HG02798 (cell line): ENCODE measurements at regions not wholly inside any gene's neighbourhood (a gene's known extent, or its start where the extent isn't known, plus 50 kb on each side); places are given as distances from the start of the nearest gene placed in this dataset.

Experiments used
- ATAC-seq: cut with Tn5 transposase; IDR thresholded peaks from one replicate; pipeline ENCODE4 v1.9.1; 2021; ENCODE audit warnings: mild to moderate bottlenecking; ENCODE audit not compliant: unreplicated experiment, poor library complexity

DNA sequence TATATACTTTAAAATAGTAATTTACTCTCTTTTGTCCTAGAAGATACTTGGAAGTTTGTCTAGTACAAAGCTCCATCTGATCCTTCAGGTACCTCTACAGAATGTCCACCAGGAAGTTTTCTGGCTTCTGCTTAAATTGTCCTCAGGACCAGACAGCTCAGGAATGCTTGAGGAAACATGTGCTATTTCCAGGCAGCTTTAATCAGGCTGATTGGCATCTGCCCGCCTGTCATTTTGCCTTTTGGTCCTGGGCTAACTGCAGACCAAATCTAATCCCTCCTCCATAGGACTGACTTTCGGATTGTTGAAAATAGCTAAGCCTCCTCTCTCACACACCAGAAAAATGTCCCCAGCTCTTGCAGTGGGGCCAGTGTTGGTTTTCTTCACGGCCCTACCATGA is 113.4 kb upstream of the RGMA start:
- ATAC-seq = no peak

DNA sequence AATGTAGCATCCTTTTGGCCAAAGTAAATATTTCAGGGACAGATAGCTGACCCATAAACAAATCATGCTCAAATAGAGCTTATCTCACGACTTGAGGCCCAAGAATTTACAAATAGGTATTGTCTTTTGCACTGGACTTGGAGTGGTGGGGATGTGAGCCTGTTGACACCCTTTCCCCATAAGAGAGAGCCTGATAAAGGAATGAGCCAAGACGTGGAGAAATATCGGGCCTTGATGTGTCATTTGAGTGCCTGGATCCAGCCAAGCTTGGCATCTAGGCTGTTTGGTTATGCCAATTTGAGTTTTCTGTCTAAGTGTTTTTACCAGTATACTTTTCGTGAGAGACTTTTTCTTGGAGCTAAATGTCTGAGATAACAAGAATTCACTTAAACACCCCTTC is 112.9 kb upstream of the RGMA start:
- ATAC-seq = no peak

DNA sequence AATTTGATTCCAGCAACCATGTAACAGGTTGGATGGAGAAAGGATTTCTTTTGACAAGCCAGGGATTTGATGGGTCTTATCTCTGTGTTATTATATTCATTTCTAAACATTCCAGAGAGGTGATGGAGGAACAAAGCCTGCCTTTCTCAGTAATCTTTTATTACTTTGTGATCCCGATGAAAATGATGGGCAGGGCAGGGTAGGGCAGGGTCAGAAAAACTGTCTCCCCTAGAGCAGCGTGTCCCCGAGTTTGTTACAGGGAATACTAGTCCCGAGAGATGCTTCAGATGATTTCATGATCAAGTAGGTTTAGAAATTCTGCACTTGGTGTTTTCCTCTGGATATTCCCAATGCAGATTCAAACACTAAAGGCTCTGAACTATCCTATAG is 111.8 kb upstream of the RGMA start:
- ATAC-seq = no peak

DNA sequence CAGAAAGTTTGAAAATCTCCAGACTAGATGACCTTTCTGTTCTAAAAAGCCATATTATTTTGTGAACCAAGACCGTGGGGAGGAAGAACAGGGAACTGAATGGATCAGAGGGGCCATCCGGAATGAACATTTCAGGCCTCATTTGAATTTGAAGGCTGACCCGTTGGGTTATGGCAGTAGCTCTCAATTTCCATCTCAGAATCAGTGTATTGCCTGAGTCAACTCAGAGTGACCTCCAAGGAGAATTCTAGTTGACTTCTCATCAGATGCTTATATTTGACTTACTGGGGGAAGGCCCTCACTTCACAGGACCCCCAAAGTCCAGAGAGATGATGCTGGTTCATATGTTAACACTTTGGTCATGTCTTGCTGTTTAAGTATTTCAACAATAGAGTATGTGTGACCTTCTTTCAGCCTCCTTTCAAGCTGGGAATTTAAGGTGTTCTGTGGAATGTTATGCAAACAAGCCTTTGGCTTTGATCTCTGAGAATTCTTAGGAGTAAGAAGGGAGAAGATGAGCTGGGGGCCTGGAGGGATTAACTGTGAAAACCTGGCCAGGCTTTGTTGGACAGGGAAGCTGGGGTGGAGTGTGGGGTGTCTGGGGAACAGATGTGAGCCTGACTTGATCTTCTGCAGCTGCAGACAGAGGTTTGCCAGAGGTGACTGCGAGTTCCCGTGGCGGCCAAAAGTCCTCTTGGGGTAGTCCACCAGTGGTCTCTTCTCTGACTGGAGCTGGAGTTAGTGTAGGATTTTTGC is 111.2 kb upstream of the RGMA start:
- no peak for ATAC-seq

DNA sequence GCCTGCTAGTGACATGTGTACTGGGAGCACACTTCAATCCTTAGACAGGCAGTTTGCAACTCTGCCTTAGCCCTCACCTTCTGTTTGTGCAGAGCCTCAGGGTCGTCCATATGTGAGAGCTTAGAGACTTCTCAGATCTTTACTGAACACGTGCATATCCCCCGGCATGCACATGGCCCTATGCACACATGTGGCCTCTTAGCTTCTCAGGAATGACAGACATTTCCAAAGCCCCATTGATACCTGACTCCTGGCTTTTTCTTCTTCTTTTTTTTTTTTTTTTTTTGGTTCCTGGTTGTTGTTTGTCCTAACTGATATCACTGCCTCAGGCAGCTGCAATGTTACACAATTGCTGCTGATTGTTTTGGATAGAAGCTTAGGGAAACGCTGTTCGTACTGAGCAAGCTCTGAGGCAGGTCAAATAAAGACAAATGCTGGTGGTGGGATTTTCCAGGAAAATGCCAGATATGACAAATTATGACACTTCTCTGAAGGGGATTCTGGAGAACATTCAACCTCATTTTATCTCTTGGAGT is 107.2 kb upstream of the RGMA start:
- ATAC-seq = no peak

DNA sequence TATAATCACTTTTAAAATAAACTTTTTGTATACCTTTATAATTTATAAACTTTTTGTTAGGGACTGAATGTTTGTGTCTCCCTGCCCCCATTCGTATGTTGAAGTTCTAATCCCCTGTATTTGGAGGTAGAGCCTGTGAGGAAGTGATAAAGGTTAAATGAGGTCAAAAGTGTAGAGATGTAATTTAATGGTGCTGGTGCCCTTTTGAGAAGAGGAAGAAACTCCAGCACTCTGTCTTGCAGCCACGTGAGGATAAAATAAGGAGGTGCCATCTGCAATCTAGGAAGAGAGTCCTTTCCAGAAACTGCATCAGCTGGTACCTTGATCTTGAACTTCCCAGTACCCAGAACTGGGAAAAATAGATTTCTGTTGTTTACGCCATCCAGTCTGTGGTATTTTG is 106.1 kb upstream of the RGMA start:
- ATAC-seq = no peak

DNA sequence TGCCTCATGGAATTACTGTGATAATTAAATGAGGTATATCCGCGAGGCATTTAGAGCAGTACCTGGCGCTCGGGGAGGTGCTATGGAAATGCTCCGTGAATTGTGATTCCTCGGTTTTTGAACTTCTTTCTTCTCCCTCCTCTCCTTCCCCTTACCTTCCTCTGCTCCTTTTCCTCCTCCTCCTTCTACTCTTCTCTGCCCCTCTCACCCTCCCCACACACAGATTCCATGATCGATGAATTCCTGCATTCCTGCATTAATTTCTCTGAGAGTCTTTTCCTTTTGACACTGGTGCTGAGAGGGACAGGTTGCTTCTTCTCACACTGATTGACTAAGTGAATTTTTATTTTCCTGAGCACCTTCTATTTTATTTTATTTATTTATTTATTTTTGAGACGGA is 101.2 kb upstream of the RGMA start:
- no peak for ATAC-seq

DNA sequence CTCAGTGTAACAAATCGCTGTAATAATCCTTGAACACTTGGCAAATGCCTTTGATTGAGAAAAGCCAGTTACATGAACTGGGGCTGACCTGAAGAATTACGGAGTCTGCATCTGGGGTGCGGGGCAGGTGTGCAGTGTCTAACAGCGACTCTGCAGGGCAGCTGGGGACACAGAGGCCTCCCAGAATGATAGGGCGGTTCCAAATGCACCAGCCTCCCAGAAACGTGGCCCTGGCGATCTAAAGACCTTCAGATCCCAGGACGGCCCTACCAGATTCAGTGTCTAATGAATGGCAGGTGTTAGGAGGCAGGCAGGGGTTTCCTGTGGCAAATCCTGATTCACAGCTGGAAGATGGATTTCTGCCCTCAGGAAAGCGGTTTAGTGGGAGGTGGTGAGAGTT is 100.5 kb upstream of the RGMA start:
- no peak for ATAC-seq

DNA sequence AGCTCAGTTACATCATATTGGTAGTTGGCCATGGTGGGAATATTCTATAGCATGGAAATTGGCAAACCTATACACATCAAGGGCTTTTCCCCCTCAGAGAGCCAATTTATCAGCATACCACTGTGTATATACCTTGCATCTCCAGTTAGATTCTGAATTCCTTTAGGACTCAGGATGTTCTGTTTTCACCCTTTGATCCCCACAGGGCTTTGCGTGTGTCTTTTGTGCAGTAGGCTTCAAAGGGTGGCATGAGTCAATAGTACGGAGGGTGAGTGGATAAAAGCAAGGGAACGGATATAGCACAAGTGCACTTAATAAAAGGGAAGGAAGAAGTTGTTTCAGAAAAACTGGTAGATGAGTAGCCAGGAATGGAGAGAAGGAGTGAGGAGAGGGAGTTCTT is 99.2 kb upstream of the RGMA start:
- ATAC-seq = no peak

DNA sequence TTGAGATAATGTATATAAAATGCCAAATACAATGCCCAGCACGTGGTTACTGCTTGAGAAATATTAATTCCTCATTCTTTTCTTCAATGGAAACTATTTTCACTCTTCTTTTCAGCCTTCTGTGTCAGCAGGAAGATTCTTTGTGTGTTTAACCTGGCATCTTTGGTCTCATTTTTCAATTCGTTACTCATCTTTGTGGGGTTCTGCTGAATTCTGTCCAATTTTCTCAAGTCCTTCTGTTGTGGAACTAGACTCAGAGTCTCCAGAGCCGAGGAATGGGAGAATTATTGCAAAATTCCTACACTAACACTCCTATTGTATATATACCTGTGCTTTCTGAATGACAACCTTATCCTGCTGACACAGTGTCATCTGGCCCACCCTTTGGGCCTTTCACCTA is 96.8 kb upstream of the RGMA start:
- ATAC-seq = no peak

DNA sequence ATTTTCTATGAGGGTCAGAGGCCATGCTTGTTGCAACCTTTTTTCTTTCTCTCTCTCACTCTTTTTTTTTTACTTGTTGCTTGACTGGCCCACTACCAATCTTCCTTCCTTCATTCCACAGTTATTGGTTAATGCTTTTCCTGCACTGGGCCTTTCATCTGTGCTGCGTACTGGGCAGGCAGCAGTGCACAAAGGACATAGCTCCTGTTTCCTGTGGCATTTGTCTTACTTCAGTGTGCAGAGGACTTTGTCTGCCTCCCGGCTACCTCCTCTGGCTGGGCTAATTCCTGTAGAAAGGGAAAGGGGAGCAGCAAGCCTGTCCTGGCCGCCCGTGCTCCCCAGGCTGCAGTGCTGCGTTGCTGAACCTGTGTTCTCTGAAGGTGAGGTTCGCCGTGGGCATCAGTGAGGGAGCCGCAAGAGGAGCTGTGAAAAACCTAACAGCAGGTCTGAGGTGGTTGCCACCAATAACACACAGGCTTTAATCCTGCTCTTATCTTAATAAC is 93.7 kb upstream of the RGMA start:
- ATAC-seq = no peak

DNA sequence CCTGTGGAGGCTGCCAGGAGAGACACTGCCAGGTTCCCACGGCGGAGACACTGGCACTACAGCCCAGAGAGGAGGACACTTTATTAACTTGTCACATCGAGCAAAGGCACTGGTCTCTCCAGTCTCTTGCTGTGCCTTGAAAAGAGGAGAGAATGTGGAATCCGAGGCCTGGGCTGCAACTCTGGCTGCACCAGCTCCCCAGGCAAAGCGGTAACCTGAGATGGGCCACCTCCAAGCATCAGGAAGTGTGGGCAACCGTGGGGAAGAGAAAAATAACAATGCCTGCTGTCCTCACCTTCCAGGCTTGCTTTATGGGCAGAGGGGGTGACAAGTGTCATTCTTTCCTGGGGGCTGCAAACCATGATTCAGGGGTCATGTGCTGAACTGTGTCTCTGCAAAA is 91.6 kb upstream of the RGMA start:
- no peak for ATAC-seq

DNA sequence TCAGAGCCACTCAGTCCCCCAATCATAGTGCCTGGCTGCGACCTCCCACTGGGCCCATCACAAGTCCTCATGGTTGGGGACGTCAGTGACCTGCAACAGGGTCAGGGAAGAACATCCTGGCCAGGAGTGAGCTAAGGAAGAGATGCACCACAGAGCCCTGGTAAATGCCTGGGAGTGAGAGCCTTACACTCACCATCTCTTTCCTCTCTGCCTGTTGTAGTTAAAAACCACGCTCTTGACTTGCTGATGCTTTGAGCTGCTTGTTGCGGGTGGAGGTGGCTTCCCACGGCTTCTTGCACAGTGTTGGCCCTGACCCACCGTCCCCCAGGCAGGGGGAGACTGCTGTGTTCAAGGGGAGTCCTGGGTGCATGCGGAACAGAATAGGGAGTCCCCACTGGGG is 91.1 kb upstream of the RGMA start:
- no peak for ATAC-seq

DNA sequence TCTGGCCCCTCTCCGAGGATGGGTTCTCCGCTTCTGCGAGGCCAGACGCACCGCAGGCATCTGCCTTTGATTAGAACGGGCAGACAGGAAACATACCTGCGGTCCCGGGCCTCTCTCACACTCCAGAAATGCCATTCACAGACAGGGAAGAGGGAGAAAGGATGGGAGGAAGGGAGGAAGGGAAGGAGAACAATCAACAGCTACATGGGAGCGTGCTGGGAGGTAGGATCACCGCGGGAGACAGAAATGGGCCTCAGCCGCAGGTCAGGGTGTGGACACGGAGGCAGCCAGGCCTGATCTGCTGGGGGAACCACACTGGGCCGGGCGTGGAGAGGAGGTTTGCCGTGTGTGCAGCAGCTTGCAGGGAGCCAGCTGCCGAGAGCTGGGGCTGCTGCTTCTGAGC is 90.7 kb upstream of the RGMA start:
- ATAC-seq = no peak

DNA sequence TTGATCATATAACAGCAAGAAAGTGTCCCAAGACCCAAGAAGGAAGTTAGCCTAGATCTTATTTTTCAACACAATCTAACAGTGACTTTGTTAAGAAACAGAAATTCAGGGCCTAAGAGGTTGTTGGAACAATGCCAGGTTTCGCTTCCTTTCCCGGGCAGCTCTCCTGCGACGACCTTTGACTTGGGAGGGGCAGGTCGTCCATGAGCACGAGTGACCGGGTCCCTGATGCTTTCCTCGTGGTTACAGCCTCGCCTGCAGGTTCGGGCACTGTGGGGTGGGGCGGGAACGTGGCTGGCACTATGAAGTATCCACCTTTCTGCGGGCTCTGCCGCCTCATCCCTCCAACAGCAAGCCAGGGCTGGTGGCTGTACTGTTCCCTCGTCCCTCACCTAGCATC is 90.1 kb upstream of the RGMA start:
- no peak for ATAC-seq

DNA sequence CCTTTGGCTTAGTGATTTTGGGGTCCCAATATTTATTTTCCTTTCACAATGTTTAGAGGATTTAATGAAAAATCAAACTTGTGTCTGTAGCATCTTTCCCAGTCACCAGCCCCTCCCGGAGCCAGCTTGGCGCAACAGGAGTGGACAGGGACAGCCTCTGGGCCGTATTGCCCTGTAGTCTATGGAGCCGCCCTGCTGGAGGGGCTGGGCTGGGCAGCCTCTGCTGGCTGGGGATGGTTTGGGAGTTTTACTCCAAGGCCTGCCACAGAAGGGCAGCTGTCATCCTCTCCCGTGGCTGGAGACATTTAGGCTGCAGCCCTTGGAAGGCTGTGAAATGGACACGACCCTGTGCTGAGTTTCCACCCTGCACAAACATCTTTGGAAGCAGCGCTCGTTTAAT is 89.4 kb upstream of the RGMA start:
- ATAC-seq = no peak

DNA sequence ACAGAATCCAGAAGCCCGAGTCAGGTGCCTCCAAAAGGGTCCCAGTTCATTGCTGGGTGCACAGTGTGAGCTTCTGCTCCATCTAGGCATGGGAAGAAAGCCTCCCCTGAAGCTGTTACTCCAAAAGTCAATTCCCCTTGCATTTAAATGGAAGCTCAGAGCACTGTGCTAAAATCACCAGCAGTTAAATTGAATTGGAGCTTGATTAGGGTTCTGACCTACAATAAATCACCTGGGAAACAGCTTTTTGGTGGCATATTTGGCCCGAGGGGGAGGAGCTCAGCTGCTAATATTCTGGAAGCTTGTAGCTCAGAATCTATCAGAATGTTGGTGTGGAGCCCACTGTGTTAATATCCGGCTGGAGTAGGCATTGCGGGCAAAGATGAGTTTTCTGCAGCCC is 87.1 kb upstream of the RGMA start:
- no peak for ATAC-seq

DNA sequence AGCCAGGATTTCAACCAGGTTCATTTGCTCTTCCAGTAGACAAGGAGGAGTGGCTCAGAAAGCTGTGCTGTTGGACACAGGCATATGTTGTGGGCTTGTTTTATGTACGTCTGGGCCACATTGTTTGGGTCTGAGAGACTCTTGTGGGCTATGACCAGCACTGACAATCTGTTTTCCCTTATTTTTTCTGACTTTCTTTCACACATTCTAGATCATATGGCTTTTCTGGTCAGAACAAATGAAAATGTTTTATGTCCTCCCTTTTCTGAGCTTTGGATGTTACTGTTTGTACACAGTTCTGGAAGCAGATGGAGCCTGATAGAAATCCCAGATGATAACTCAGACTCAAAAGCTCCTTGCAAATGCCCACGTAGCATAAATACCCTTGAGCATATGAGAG is 85.8 kb upstream of the RGMA start:
- no peak for ATAC-seq

DNA sequence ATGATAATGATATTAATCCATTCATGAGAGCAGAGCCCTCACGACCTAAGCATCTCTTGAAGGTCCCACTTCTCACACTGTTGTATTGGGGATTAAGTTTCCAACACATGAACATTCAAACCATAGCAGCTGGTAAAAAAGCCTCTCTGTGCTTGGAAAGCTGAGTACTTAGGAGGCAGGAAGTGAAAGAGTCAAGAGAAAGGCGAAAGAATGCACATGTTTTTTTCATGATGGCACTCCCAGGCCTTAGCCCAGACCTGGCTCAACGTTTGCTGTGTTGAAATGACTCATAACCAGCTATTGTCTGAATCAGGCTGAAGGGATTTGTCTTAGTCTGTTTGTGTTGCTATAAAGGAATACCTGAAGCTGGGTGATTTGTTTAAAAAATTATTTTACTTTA is 84.4 kb upstream of the RGMA start:
- ATAC-seq = no peak

DNA sequence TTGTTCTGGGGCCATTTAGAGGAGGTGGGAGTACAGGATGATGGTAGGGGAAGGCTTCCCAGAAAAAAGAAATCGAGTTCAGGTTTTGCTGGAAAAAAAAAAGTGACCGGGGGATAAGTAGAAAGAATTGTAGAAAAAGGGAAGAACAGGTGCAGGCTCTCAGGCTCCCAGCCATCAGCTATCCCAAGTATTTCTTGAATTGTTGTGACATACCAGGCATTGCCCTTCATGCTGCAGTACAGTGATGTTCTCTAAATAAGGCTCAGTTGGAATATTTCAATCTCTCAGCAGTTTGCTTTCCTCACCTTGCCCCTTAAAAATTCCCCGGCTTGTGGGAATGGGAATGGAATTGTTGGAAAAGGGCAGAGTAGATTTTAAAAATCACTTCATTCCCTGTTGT is 82.5 kb upstream of the RGMA start:
- ATAC-seq = no peak

DNA sequence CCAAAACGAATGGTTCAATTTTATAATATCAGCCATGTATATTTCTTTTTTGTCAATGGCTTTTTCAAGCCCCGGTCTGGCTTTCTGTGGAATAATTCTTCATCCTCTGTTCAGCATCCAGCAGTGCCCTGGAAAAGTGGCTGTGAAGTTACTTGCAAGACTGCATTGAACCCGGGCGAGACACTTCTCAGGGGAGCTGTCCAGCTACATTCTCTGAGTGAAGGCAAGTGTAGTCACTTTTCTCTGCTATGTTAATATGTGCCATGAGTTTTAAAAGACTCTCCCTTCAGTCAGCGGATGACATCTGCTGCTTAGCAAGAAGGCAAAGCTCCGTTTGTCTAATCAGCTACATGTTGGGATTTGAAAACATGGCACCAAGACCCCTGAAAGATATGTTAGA is 81.3 kb upstream of the RGMA start:
- ATAC-seq = no peak

DNA sequence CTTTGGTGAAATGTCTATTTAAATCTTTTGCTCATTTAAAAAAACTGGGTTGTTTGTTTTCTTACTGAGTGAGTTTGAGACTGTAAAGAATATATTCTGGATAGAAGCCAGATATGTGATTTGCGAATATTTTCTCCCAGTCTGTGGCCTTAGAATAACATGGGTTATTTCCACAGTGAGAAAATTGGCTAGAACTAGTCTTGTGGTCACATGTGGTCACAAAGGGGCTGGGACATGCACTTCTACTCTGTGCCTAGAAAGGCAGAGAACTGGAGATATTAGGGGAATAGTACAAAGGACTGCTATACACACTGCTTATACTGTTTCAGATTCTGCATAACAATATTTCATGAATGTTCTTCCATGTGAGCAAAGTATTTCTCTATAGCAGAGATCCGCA is 79.9 kb upstream of the RGMA start:
- ATAC-seq = no peak
